D721Med (cell line): ENCODE measurements at regions not wholly inside any gene's neighbourhood (a gene's known extent, or its start where the extent isn't known, plus 50 kb on each side); places are given as distances from the start of the nearest gene placed in this dataset.

Experiments
- DNase-seq: peaks from one replicate; pipeline ENCODE4 v3.0.0; 2011; ENCODE audit warnings: low spot score; ENCODE audit not compliant: insufficient read length
- FAIRE-seq: peaks from 2 replicates; lab custom pipeline; 2011; peaks lifted over from hg19 to GRCh38; lab: Jason Lieb, UNC
- TF ChIP-seq, protein P1 (sequence below): IDR thresholded peaks from 2 replicates; pipeline ENCODE4 v1.5.1; 2012; ENCODE audit warnings: mild to moderate bottlenecking, control low read depth; ENCODE audit not compliant: insufficient read depth; ENCODE audit errors: missing control alignments

DNA sequence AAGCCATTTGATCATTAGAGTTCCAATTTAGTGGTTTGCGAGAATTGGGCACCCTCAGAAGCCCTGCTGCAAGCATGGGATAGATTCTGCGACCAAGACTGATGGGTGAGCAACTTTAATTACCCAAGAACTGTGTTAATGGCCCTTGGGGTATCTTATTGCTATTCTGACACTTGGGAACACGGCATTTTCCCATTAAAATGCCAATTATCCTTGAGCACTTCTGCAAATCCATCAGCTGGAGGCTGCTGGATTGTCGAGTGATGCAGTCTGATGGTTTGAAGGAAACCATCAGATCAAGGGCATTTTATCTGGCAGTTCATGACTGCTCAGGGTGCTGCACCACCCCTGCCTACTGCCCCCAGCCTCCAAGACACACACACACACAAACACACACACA, 183.6 kb upstream of the PROK2 start:
- no peak for FAIRE-seq
- TF ChIP-seq, protein P1, sequence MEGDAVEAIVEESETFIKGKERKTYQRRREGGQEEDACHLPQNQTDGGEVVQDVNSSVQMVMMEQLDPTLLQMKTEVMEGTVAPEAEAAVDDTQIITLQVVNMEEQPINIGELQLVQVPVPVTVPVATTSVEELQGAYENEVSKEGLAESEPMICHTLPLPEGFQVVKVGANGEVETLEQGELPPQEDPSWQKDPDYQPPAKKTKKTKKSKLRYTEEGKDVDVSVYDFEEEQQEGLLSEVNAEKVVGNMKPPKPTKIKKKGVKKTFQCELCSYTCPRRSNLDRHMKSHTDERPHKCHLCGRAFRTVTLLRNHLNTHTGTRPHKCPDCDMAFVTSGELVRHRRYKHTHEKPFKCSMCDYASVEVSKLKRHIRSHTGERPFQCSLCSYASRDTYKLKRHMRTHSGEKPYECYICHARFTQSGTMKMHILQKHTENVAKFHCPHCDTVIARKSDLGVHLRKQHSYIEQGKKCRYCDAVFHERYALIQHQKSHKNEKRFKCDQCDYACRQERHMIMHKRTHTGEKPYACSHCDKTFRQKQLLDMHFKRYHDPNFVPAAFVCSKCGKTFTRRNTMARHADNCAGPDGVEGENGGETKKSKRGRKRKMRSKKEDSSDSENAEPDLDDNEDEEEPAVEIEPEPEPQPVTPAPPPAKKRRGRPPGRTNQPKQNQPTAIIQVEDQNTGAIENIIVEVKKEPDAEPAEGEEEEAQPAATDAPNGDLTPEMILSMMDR, result no peak

DNA sequence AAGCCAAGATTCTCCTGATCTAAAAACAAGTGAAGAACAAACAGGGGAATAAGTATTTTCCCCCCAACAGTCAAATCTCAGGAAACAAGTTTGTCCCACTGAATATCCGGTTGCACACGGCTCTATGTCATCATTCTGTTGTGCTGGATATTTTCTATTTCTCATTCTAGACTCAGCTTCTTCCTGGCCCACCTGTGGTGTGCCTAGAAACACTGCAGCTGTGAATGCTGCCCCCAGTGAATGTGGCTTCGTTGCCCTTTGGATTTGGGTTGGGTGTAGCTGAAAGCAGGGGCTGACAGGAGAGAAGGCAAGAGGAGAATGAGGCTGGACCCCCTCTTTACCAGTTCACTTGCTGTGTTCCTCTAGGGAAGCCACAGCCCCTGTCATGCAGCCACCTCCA, 181.2 kb upstream of the PROK2 start:
- TF ChIP-seq, protein P1, result no peak
- FAIRE-seq (no peak), DNase-seq (no peak)

More for the DNA sequence above, 183.6 kb upstream of the PROK2 start:
- no peak for DNase-seq

DNA sequence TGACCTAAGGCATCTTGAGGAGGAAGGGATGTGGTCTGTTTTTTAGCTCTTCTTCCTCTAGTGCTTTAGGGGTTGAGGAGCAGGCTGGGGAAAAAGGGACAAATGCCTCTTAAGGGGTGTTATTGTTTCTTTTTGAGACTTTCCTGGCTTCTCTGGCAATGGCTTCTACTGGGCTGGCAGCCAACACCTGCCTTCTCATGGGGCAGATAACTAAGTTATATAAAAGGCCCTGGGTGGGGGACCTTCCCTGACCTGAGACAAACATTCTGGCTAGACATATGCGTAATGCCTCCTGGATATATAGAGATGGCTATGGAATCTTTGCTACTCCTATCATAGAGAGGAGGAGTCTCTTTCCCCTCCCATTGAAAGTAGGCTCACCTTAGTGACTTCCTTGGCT, 179.2 kb upstream of the PROK2 start:
- TF ChIP-seq, protein P1, result no peak
- DNase-seq, result no peak
- FAIRE-seq, result no peak

GRCh38 chr3:71962561-71963240, 177.8 kb upstream of the PROK2 start:
- FAIRE-seq, result no peak
- TF ChIP-seq, protein P1, result no peak
- DNase-seq, result no peak

DNA sequence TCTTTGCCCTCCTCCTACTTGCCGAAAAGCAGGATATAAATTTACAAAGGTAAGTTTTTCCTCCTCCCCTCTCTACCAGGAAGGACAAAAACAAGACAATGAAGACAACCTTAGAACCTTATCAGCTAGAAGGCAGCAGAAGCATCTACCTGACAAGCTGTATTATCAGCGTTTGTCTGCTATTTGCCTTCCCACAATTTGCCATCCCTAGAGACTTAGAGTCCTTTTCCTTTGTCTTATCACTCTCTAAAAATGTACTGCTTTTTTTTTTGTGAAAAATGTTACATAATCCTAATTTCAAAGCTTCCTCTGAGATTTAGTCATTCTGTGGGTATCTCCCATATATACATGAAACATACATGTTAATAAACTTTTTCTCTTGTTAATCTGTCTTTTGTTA, 176.9 kb upstream of the PROK2 start:
- no peak for FAIRE-seq
- TF ChIP-seq, protein P1, result no peak

DNA sequence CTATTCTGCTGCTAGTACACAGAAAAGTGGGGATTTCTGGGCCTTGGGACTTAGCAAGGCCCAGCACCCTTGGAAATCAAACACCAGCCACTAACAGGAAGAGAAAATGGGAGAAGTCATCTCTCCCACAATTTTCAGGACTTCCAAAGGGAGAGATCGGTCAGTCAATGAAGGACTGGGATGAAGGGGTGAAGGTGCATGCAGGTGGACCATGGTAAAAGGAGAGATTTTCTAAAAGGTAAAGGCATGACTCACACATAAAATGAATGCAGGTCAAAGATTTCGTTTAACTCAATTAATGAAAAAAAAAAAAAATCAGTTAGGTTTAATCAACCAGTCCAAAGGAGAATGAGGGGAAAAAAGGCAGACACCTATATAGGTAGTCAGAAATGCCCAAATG, 176.4 kb upstream of the PROK2 start:
- DNase-seq (no peak), FAIRE-seq (no peak)

More for the DNA sequence above, 176.9 kb upstream of the PROK2 start:
- DNase-seq, result no peak

DNA sequence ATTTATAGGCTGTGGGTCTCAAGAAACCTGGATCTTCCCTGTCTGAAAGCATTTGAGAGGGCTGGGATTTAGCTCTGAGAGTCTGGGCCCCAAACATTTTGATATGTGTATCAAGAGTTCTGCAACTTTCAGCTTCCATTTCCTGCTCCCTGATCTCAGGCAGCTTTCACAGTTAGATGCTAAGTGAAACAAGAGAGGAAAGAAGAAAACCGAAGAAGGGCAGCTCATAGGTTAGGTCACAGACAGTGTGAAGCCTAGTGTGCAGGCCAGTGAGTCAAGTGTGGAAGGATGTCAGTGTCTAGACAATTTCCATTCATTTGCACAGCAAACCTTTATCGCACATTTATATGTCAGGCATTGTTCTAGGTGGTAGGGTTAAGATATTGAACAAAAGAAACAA, 173.6 kb upstream of the PROK2 start:
- no peak for FAIRE-seq
- TF ChIP-seq, protein P1, result no peak
- no peak for DNase-seq

More for the DNA sequence above, 176.4 kb upstream of the PROK2 start:
- TF ChIP-seq, protein P1, result no peak
